ENCODE measurements at regions not wholly inside any gene's neighbourhood (a gene's known extent, or its start where the extent isn't known, plus 50 kb on each side); places are given as distances from the start of the nearest gene placed in this dataset.

DNA sequence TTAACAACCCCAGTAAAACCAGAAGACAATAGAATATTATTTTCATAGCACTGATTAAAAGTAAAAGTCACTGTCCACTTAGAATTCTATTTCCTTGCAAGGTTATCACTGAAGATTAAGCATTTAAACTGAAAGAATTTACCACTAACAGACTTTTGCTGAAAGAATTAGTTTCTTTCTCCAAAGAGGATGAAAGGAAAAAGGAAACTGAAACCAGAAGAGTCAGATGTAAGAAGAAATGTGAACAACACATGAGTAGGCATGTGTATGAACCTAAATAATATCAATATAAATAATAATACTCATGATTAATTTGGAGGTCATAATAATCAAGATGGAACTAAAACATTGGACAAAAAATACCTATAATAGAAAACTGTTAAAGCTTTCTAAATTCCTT lies 82.4 kb upstream of the KLHL29 start:
- Histone ChIP-seq H3K79me2 (ENCODE audit: low read length) (no peaks in the 10 kb centered on the region), H3K27me3 (ENCODE audit: low read depth, low read length) (peaks cover 9% of the 10 kb centered on the region; the same call in 1 of the 2 replicates), H4K20me1 (ENCODE audit: insufficient read depth, low read length) (no peaks in the 10 kb centered on the region), H3K4me1 (ENCODE audit: low read length) (no peaks in the 10 kb centered on the region), H3K27ac (ENCODE audit: low read length) (no peak overlapping the region), H3K9me3 (ENCODE audit: insufficient read depth, low read length) (no peaks in the 10 kb centered on the region), H3K4me3 (ENCODE audit: low read length) (no peak overlapping the region), H3K4me2 (ENCODE audit: low read length) (no peak overlapping the region), H3K36me3 (replicated peaks; ENCODE audit: low read depth, low read length) (no peaks in the 10 kb centered on the region), H3K9ac (ENCODE audit: low read length) (no peak overlapping the region), H2AFZ (ENCODE audit: low read depth, low read length) (no peak overlapping the region)
- no peak for TF ChIP-seq EZH2phosphoT487 (IDR thresholded peaks at IDR 0.05; ENCODE audit: low read depth)
- TF ChIP-seq, protein P1, sequence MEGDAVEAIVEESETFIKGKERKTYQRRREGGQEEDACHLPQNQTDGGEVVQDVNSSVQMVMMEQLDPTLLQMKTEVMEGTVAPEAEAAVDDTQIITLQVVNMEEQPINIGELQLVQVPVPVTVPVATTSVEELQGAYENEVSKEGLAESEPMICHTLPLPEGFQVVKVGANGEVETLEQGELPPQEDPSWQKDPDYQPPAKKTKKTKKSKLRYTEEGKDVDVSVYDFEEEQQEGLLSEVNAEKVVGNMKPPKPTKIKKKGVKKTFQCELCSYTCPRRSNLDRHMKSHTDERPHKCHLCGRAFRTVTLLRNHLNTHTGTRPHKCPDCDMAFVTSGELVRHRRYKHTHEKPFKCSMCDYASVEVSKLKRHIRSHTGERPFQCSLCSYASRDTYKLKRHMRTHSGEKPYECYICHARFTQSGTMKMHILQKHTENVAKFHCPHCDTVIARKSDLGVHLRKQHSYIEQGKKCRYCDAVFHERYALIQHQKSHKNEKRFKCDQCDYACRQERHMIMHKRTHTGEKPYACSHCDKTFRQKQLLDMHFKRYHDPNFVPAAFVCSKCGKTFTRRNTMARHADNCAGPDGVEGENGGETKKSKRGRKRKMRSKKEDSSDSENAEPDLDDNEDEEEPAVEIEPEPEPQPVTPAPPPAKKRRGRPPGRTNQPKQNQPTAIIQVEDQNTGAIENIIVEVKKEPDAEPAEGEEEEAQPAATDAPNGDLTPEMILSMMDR (IDR thresholded peaks at IDR 0.05; ENCODE audit: low read depth, low read length): no peak

DNA sequence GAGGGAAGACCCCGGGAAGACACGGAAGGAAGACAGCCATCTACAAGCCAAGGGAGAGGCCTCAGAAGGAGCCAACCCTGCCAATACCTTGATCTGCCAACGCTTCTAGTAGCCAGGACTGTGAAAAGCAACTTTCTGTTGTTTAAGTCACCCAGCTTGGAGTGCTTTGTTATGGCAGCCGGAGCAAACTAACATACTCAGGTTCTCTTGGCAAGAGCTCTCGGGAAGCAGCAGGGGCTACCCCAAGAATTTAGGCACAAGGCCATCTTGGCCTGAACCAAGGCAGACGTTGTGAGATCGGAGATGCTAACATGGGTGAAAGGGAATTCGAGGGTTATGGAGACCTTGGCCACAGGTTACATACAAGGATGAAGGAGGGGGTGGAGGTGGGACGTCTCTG lies 78.6 kb upstream of the KLHL29 start:
- peaks cover 9% of the 10 kb centered on the region; the same call in 1 of the 2 replicates for H3K27me3 ChIP-seq (ENCODE audit: low read depth, low read length)
- no peak overlapping the region for H3K4me2 ChIP-seq (ENCODE audit: low read length)
- H3K4me1 ChIP-seq (ENCODE audit: low read length): no peaks in the 10 kb centered on the region
- H3K27ac ChIP-seq (ENCODE audit: low read length): no peak overlapping the region
- TF ChIP-seq EZH2phosphoT487 (IDR thresholded peaks at IDR 0.05; ENCODE audit: low read depth): no peak
- TF ChIP-seq, protein P1 (IDR thresholded peaks at IDR 0.05; ENCODE audit: low read depth, low read length): no peak
- no peak overlapping the region for H2AFZ ChIP-seq (ENCODE audit: low read depth, low read length)
- no peaks in the 10 kb centered on the region for H3K79me2 ChIP-seq (ENCODE audit: low read length)
- H4K20me1 ChIP-seq (ENCODE audit: insufficient read depth, low read length): no peaks in the 10 kb centered on the region
- H3K9ac ChIP-seq (ENCODE audit: low read length): no peak overlapping the region
- no peaks in the 10 kb centered on the region for H3K36me3 ChIP-seq (replicated peaks; ENCODE audit: low read depth, low read length)
- no peaks in the 10 kb centered on the region for H3K9me3 ChIP-seq (ENCODE audit: insufficient read depth, low read length)
- H3K4me3 ChIP-seq (ENCODE audit: low read length): no peak overlapping the region

DNA sequence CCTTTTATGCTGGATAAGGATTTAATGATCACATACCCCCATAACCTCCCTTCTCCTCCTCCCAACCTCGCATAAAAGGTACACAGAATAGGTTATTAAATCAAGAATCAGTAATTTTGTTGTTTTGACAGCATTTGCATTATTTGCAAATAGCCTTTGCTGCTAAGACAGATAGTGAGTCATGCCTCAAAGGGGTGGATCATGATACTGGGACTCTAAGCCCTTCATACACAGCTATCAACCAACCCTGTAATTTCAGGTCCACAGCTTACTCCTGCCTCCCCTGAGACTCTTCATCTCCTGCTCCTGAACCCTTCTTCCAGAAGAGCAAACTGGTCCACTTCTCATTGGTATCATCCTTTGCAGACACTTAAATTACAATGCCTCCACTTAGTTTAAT lies 73.8 kb upstream of the KLHL29 start:
- H3K27ac ChIP-seq (ENCODE audit: low read length): no peak overlapping the region
- TF ChIP-seq, protein P1 (IDR thresholded peaks at IDR 0.05; ENCODE audit: low read depth, low read length): no peak
- TF ChIP-seq EZH2phosphoT487 (IDR thresholded peaks at IDR 0.05; ENCODE audit: low read depth): no peak
- H4K20me1 ChIP-seq (ENCODE audit: insufficient read depth, low read length): no peaks in the 10 kb centered on the region
- no peaks in the 10 kb centered on the region for H3K9me3 ChIP-seq (ENCODE audit: insufficient read depth, low read length)
- H3K36me3 ChIP-seq (replicated peaks; ENCODE audit: low read depth, low read length): no peaks in the 10 kb centered on the region
- no peak overlapping the region for H3K4me3 ChIP-seq (ENCODE audit: low read length)
- no peak overlapping the region for H3K9ac ChIP-seq (ENCODE audit: low read length)
- no peak overlapping the region for H2AFZ ChIP-seq (ENCODE audit: low read depth, low read length)
- no peaks in the 10 kb centered on the region for H3K4me1 ChIP-seq (ENCODE audit: low read length)
- no peak overlapping the region for H3K4me2 ChIP-seq (ENCODE audit: low read length)
- H3K27me3 ChIP-seq (ENCODE audit: low read depth, low read length): peaks cover 9% of the 10 kb centered on the region; the same call in 1 of the 2 replicates
- no peaks in the 10 kb centered on the region for H3K79me2 ChIP-seq (ENCODE audit: low read length)

DNA sequence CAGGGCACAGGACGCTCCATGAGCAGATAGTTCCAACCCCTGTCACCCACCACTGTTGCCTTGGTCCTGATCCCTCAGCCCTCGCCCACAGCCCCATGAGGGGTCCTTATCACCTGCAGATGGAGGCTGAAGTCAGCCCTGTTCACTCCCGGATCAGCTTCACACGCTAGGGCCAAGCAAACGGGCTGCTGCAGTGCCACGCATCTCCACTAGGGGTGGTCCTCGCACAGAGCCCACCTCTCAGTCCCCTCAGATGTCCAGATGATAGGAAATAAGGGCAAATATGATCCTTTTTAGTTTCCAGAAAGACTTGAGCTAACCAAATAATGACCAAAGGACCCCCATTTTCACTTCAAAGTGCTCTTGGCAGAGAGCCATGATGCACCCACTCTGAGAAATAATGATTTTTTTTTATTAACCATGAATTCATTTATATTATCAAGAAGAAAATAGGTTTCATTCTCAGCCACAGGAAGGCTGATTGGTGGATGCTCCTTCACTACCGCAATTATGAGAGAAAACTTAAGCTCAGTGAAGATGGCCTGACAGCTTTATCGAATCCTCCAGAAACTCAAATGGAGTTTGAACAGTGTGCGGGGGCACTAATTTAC lies 71.9 kb upstream of the KLHL29 start:
- Histone ChIP-seq H3K4me2 (ENCODE audit: low read length) (no peak overlapping the region), H2AFZ (ENCODE audit: low read depth, low read length) (no peak overlapping the region), H3K4me1 (ENCODE audit: low read length) (no peaks in the 10 kb centered on the region), H3K27me3 (ENCODE audit: low read depth, low read length) (peaks cover 10% of the 10 kb centered on the region; the same call in 1 of the 2 replicates), H3K9me3 (ENCODE audit: insufficient read depth, low read length) (no peaks in the 10 kb centered on the region), H3K4me3 (ENCODE audit: low read length) (no peak overlapping the region), H4K20me1 (ENCODE audit: insufficient read depth, low read length) (no peaks in the 10 kb centered on the region), H3K79me2 (ENCODE audit: low read length) (no peaks in the 10 kb centered on the region), H3K36me3 (replicated peaks; ENCODE audit: low read depth, low read length) (no peaks in the 10 kb centered on the region), H3K27ac (ENCODE audit: low read length) (no peak overlapping the region), H3K9ac (ENCODE audit: low read length) (no peak overlapping the region)
- TF ChIP-seq, protein P1 (IDR thresholded peaks at IDR 0.05; ENCODE audit: low read depth, low read length): peak; percentile 64
- no peak for TF ChIP-seq EZH2phosphoT487 (IDR thresholded peaks at IDR 0.05; ENCODE audit: low read depth)
